ENCODE measurements at regions not wholly inside any gene's neighbourhood (a gene's known extent, or its start where the extent isn't known, plus 50 kb on each side); places are given as distances from the start of the nearest gene placed in this dataset.

DNA sequence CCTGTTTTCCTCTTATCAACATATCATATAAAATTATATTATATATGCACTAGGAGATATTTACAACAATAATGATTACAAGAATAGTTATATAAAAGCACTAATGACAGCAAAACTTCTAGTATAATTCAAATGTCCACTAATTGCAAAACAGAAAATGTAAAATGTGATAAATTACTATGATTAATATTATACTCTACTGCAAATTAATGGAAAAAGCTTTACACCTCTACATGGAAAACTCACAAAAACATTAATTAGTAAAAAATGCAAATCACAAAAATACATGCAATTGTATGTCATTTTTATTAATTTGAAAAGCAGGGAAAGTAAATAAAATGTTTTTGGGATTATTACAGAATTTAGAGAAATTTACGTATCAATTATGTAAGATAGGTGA lies 681.0 kb upstream of the PCDH20 start:
- ATAC-seq (no peak), DNase-seq (ENCODE audit: low read depth, low spot score) (no peak), FAIRE-seq (no peak)
- no peaks in the 10 kb centered on the region for H3K4me1 ChIP-seq (ENCODE audit: control insufficient read depth, insufficient read depth, low read length)
- 84% methylated on average over 1 of the region's 1 CpG for WGBS (ENCODE audit: insufficient coverage, insufficient replicate concordance, low lambda C conversion rate, missing lambda C conversion rate)
- in situ Hi-C loops (cut with MboI) = no loop called here
- POLR2A ChIA-PET = no interaction called here
- H3K27ac ChIP-seq (ENCODE audit: control insufficient read depth, insufficient read depth) = no peak overlapping the region
- no peak overlapping the region for H3K9ac ChIP-seq (ENCODE audit: control insufficient read depth, insufficient read depth, low read length)
- no peaks in the 10 kb centered on the region for H4K20me1 ChIP-seq (ENCODE audit: control insufficient read depth, insufficient read depth)
- no peaks in the 10 kb centered on the region for H3K9me3 ChIP-seq (replicated peaks; ENCODE audit: control insufficient read depth, insufficient read depth, low read length)
- RAD21 ChIA-PET (ENCODE audit: unreplicated experiment) = interaction anchor here (1.5 kb wide), 1 partner anchor 24 kb away, joined by 3 read pairs; no protein-coding TSS in a partner anchor
- intact Hi-C loops (cut with micrococcal nuclease; ENCODE audit: unreplicated experiment) = no loop called here
- no peak overlapping the region for H3K4me3 ChIP-seq
- no peaks in the 10 kb centered on the region for H3K36me3 ChIP-seq (ENCODE audit: control insufficient read depth in 2 of 2, insufficient read depth in 2 of 2, low read length in 1 of 2)
- no peaks in the 10 kb centered on the region for H3K27me3 ChIP-seq (replicated peaks in 1 of 2; ENCODE audit: control insufficient read depth in 2 of 2, insufficient read depth in 2 of 2, low read length in 1 of 2)
- no TSS peak for BruUV-seq (replicated peaks)
- CTCF ChIA-PET = no interaction called here
- no peak for TF ChIP-seq PAX8 (IDR thresholded peaks at IDR 0.05)
- no peak for TF ChIP-seq ZNF622 (IDR thresholded peaks at IDR 0.05)
- TF ChIP-seq POLR2A (IDR thresholded peaks at IDR 0.05; ENCODE audit: low read depth, low read length) = no peak
- no peak for TF ChIP-seq IKZF2 (IDR thresholded peaks at IDR 0.05)
- TF ChIP-seq ZNF274 (IDR thresholded peaks at IDR 0.05; ENCODE audit: insufficient read depth, insufficient read length) = no peak
- no peak for TF ChIP-seq TCF12 (IDR thresholded peaks at IDR 0.05; ENCODE audit: low read depth, low read length)
- no peak for TF ChIP-seq HCFC1 (IDR thresholded peaks at IDR 0.05; ENCODE audit: low read length)
- TF ChIP-seq CHD2 (IDR thresholded peaks at IDR 0.05; ENCODE audit: borderline replicate concordance, low read depth, low read length) = no peak
- TF ChIP-seq RELB (IDR thresholded peaks at IDR 0.05; ENCODE audit: low read depth) = no peak
- TF ChIP-seq NRF1 (conservative IDR thresholded peaks at IDR 0.05; ENCODE audit: low read depth, low read length) = no peak
- TF ChIP-seq FOXK2 (IDR thresholded peaks at IDR 0.05) = no peak
- no peaks in the 10 kb centered on the region for H3K79me2 ChIP-seq (ENCODE audit: control insufficient read depth, insufficient read depth, low read length)
- H2AFZ ChIP-seq (ENCODE audit: control insufficient read depth, low read depth, low read length) = no peak overlapping the region
- H3K4me2 ChIP-seq (ENCODE audit: control insufficient read depth, insufficient read depth) = no peak overlapping the region
- SMC1A ChIA-PET (ENCODE audit: uncharacterized antibody, unreplicated experiment) = interaction anchor here (1.3 kb wide), 1 partner anchor 13 kb away, joined by 3 read pairs; no protein-coding TSS in a partner anchor
